DND-41 (cell line): ENCODE measurements at regions not wholly inside any gene's neighbourhood (a gene's known extent, or its start where the extent isn't known, plus 50 kb on each side); places are given as distances from the start of the nearest gene placed in this dataset.

Experiments
- ATAC-seq: fragments of 200-7000 bp; cut with Tn5 transposase; 3 replicates; pipeline ENCODE4 v1.9.1; 2021; ENCODE audit warnings: low read depth; ENCODE audit not compliant: insufficient read depth
- DNase-seq: peaks from one replicate; pipeline ENCODE4 v3.0.0-alpha.2; 2020
- H2AFZ ChIP-seq: 2 replicates; pipeline ENCODE4 v1.6.0; 2012; ENCODE audit warnings: low read depth, low read length
- H3K27ac ChIP-seq: 2 replicates; pipeline ENCODE4 v1.5.1; 2012; ENCODE audit warnings: low read length, inconsistent platforms
- H3K27me3 ChIP-seq: fragments of 200-600 bp; sonication (generic); 2 replicates; pipeline ENCODE4 v1.6.0; 2012; ENCODE audit warnings: low read length, mild to moderate bottlenecking, inconsistent platforms; ENCODE audit not compliant: insufficient read depth, poor library complexity
- H3K36me3 ChIP-seq: 2 replicates; pipeline ENCODE4 v1.5.1; 2012; ENCODE audit warnings: low read length, inconsistent platforms; ENCODE audit not compliant: insufficient read depth
- H3K4me1 ChIP-seq: 2 replicates; pipeline ENCODE4 v1.5.1; 2012; ENCODE audit warnings: mild to moderate bottlenecking, low read length; ENCODE audit not compliant: insufficient read depth
- H3K4me2 ChIP-seq: 2 replicates; pipeline ENCODE4 v1.6.0; 2012; ENCODE audit warnings: mild to moderate bottlenecking, moderate library complexity, low read length, inconsistent platforms; ENCODE audit not compliant: insufficient read depth
- H3K4me3 ChIP-seq, 2 experiments: fragments of 200-600 bp in 1 of 2; shearing (Covaris generic) in 1 of 2; 2 replicates each; pipeline ENCODE4 v1.5.1; 2012 to 2016; ENCODE audit warnings: inconsistent platforms in 2 of 2, low read length in 2 of 2, mild to moderate bottlenecking in 2 of 2, low read depth in 1 of 2, moderate library complexity in 1 of 2
- H3K79me2 ChIP-seq: 2 replicates; pipeline ENCODE4 v1.6.0; 2012; ENCODE audit warnings: low read length, inconsistent platforms; ENCODE audit not compliant: insufficient read depth
- H3K9ac ChIP-seq: 2 replicates; pipeline ENCODE4 v1.6.0; 2012; ENCODE audit warnings: low read depth, mild to moderate bottlenecking, inconsistent platforms, low read length, moderate library complexity
- H3K9me3 ChIP-seq: 2 replicates; pipeline ENCODE4 v1.5.1; 2012; ENCODE audit warnings: low read length, moderate library complexity, mild to moderate bottlenecking, inconsistent platforms; ENCODE audit not compliant: insufficient read depth, severe bottlenecking
- H4K20me1 ChIP-seq: 2 replicates; pipeline ENCODE4 v1.6.0; 2012; ENCODE audit warnings: low read length; ENCODE audit not compliant: insufficient read depth
- EZH2 ChIP-seq: IDR thresholded peaks from 3 replicates; pipeline ENCODE4 v1.6.1; 2012; ENCODE audit warnings: borderline replicate concordance, low read depth, mild to moderate bottlenecking, moderate library complexity, low read length, inconsistent platforms; ENCODE audit not compliant: severe bottlenecking
- TF ChIP-seq, protein P1 (sequence below): IDR thresholded peaks from 2 replicates; pipeline ENCODE4 v1.5.1; 2012; ENCODE audit warnings: borderline replicate concordance, low read length, moderate library complexity, mild to moderate bottlenecking; ENCODE audit not compliant: poor library complexity, severe bottlenecking; ENCODE audit errors: extremely low read depth

DNA sequence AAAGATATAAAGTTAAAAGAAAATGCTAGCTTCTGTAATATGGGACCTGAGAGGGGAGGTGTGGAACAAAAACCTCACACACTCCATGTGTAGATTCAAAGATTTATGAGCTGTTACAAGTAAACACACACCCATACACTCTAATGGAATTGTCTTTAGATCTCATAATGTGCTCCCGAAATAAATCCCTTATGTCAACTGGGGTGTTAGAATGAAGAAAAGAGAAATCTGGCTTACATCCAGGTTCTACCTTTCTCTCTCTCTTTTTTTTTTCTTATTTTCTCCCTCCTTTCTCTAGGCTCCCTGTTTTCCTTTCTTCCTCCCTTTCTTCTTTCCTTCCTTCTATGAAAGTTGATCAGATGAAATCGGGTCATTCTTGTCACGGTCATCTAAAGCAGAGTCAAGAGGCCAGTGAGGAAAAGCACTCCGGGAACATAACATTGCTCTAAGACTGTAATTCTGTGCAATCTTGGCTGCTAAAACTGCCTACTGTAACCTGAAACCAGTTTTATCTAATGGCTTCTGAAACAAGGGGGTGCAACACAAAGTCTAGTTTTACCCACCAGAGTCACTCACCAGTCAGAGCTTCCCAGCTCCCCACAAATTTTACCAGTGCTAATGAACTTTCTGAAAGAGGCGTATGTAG is 68.3 kb upstream of the BTBD3 start:
- Histone ChIP-seq H3K27ac (no peak overlapping the region), H3K9ac (no peak overlapping the region), H3K36me3 (no peaks in the 10 kb centered on the region), H3K4me1 (no peaks in the 10 kb centered on the region), H3K4me2 (no peak overlapping the region), H3K9me3 (no peaks in the 10 kb centered on the region), H3K27me3 (peaks cover 3% of the 10 kb centered on the region), H3K4me3 (no peak overlapping the region), H3K79me2 (no peaks in the 10 kb centered on the region), H4K20me1 (no peaks in the 10 kb centered on the region), H2AFZ (no peak overlapping the region)
- ATAC-seq: no peak
- no peak for TF ChIP-seq EZH2
- TF ChIP-seq, protein P1, sequence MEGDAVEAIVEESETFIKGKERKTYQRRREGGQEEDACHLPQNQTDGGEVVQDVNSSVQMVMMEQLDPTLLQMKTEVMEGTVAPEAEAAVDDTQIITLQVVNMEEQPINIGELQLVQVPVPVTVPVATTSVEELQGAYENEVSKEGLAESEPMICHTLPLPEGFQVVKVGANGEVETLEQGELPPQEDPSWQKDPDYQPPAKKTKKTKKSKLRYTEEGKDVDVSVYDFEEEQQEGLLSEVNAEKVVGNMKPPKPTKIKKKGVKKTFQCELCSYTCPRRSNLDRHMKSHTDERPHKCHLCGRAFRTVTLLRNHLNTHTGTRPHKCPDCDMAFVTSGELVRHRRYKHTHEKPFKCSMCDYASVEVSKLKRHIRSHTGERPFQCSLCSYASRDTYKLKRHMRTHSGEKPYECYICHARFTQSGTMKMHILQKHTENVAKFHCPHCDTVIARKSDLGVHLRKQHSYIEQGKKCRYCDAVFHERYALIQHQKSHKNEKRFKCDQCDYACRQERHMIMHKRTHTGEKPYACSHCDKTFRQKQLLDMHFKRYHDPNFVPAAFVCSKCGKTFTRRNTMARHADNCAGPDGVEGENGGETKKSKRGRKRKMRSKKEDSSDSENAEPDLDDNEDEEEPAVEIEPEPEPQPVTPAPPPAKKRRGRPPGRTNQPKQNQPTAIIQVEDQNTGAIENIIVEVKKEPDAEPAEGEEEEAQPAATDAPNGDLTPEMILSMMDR: no peak
- DNase-seq: no peak

DNA sequence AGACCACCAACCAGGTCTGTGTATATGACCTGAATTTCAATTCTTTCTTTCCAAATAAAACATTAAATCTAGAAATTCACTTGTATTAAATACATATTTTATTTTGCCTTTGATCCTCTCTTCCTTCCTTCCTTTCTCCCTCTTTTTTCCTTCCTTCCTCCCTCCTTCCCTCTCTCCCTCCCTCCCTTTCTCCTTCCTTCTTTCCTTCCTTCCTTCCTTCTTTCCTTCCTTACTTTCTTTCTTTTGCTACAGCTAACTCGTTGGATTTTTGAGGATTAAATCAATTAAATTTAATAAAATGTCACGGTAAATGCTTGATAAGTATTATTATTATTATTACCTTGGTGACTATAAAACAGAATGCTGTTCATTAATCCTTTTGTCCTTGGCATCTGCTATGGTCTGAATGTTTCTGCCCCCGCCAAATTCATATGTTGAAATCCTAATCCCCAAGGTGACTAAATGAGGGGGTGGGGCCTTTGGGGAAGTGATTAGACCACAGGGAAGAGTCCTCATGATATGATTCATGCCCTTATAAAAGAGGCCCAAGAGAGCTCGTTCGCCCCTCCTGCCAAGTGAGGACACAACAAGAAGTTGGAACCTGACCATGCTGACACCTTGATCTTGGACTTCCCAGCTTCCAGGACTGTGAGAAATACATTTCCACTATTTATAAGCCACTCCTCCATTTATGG is 67.6 kb upstream of the BTBD3 start:
- Histone ChIP-seq H3K4me2 (no peak overlapping the region), H4K20me1 (no peaks in the 10 kb centered on the region), H3K79me2 (no peaks in the 10 kb centered on the region), H3K36me3 (no peaks in the 10 kb centered on the region), H3K9ac (no peak overlapping the region), H3K4me3 (no peak overlapping the region), H2AFZ (no peak overlapping the region), H3K27ac (no peak overlapping the region), H3K9me3 (no peaks in the 10 kb centered on the region), H3K4me1 (no peaks in the 10 kb centered on the region), H3K27me3 (no peaks in the 10 kb centered on the region)
- TF ChIP-seq, protein P1: no peak
- no peak for TF ChIP-seq EZH2
- ATAC-seq (no peak), DNase-seq (no peak)

DNA sequence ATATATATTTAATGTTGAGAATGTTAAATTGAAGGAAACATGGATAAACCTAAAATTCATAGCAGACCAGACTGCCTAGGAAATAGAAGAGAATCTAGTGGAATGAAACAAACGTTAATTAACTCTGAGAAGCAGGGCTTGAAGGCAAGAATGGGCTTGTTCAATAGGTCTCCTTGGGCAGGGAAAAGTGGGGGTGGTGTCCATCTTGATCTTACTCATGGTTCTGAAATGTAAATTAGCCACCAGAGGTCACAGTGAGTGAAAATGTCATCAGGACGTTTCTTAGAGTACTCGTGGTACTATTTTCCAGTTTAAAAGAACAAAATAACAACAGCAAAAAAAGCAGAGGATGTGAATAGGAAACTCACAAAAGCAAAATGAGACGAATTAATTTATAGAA is 66.8 kb upstream of the BTBD3 start:
- H3K9me3 ChIP-seq: no peaks in the 10 kb centered on the region
- H3K36me3 ChIP-seq: no peaks in the 10 kb centered on the region
- no peak overlapping the region for H3K9ac ChIP-seq
- H2AFZ ChIP-seq: no peak overlapping the region
- H3K4me2 ChIP-seq: no peak overlapping the region
- TF ChIP-seq, protein P1: no peak
- TF ChIP-seq EZH2: no peak
- no peak overlapping the region for H3K4me3 ChIP-seq
- no peaks in the 10 kb centered on the region for H3K27me3 ChIP-seq
- H3K4me1 ChIP-seq: no peaks in the 10 kb centered on the region
- H4K20me1 ChIP-seq: no peaks in the 10 kb centered on the region
- H3K79me2 ChIP-seq: no peaks in the 10 kb centered on the region
- DNase-seq: no peak
- ATAC-seq: no peak
- H3K27ac ChIP-seq: no peak overlapping the region
